GM12878 (cell line): ENCODE measurements at regions not wholly inside any gene's neighbourhood (a gene's known extent, or its start where the extent isn't known, plus 50 kb on each side); places are given as distances from the start of the nearest gene placed in this dataset.

Source experiments
- ATAC-seq: fragments of 200-7000 bp; cut with Tn5 transposase; 3 replicates; pipeline ENCODE4 v1.9.1; 2020; ENCODE audit warnings: mild to moderate bottlenecking, moderate library complexity
- BruUV-seq: library from RNA; stranded (reverse); fragments of 400-500 nt; replicated peaks from 2 replicates; lab custom pipeline; 2021; lab: Mats Ljungman, UMichigan
- CTCF ChIA-PET: fragments of 300-600 bp; sonication (Branson Sonifier 250); formaldehyde crosslinking; extraction: SDS; loops from one replicate; lab custom pipeline; 2021; ENCODE audit warnings: inconsistent platforms; lab: Yijun Ruan, JAX
- POLR2A ChIA-PET: fragments of 350-600 bp; formaldehyde crosslinking; extraction: SDS; loops from one replicate; lab custom pipeline; 2021; ENCODE audit warnings: inconsistent platforms; lab: Charles Lee
- RAD21 ChIA-PET: fragments of 300-600 bp; sonication (Branson Sonifier 250); formaldehyde crosslinking; loops from one replicate; lab custom pipeline; 2023; ENCODE audit warnings: antibody characterized with exemption; ENCODE audit not compliant: unreplicated experiment; lab: Charles Lee
- SMC1A ChIA-PET: fragments of 300-600 bp; sonication (Branson Sonifier 250); formaldehyde crosslinking; loops from one replicate; lab custom pipeline; 2023; ENCODE audit not compliant: unreplicated experiment, uncharacterized antibody; lab: Charles Lee
- DNase-seq: peaks from one replicate; pipeline ENCODE4 v3.0.0-alpha.2; 2011; ENCODE audit warnings: low read depth, low spot score
- FAIRE-seq: peaks from 3 replicates; lab custom pipeline; 2011; peaks lifted over from hg19 to GRCh38; lab: Jason Lieb, UNC
- H2AFZ ChIP-seq: 2 replicates; pipeline ENCODE4 v1.6.0; 2011; ENCODE audit warnings: low read depth, low read length, control low read depth; ENCODE audit not compliant: control insufficient read depth
- H3K27ac ChIP-seq: 2 replicates; pipeline ENCODE4 v1.5.1; 2011; ENCODE audit warnings: control low read depth; ENCODE audit not compliant: control insufficient read depth, insufficient read depth
- H3K27me3 ChIP-seq, 2 experiments: replicated peaks in 1 of 2; 2 replicates each; pipeline versions ENCODE4 v1.6.0 to v1.6.1; 2011; ENCODE audit warnings: low read length in 1 of 2; ENCODE audit not compliant: control insufficient read depth in 2 of 2, insufficient read depth in 2 of 2
- H3K36me3 ChIP-seq, 2 experiments: 2 replicates each; pipeline ENCODE4 v1.5.1; 2011; ENCODE audit warnings: low read length in 1 of 2; ENCODE audit not compliant: control insufficient read depth in 2 of 2, insufficient read depth in 2 of 2
- H3K4me1 ChIP-seq: 2 replicates; pipeline ENCODE4 v1.6.1; 2011; ENCODE audit warnings: mild to moderate bottlenecking, low read length, moderate library complexity, mixed read lengths; ENCODE audit not compliant: control insufficient read depth, insufficient read depth
- H3K4me2 ChIP-seq: 2 replicates; pipeline ENCODE4 v1.6.0; 2011; ENCODE audit warnings: control low read depth; ENCODE audit not compliant: control insufficient read depth, insufficient read depth
- H3K4me3 ChIP-seq: fragments of 200-600 bp; sonication (generic); 2 replicates; pipeline ENCODE4 v1.5.1; 2016
- H3K79me2 ChIP-seq: 2 replicates; pipeline ENCODE4 v1.6.0; 2011; ENCODE audit warnings: low read length; ENCODE audit not compliant: control insufficient read depth, insufficient read depth
- H3K9ac ChIP-seq: 2 replicates; pipeline ENCODE4 v1.8.0; 2011; ENCODE audit warnings: low read length, control low read depth, mixed read lengths; ENCODE audit not compliant: control insufficient read depth, insufficient read depth
- H3K9me3 ChIP-seq: replicated peaks from 3 replicates; pipeline ENCODE4 v1.5.1; 2011; ENCODE audit warnings: mild to moderate bottlenecking, low read length; ENCODE audit not compliant: control insufficient read depth, insufficient read depth
- H4K20me1 ChIP-seq: 2 replicates; pipeline ENCODE4 v1.6.0; 2011; ENCODE audit not compliant: control insufficient read depth, insufficient read depth
- CREB1 ChIP-seq: IDR thresholded peaks from 2 replicates; pipeline ENCODE4 v1.6.1; 2012; ENCODE audit warnings: low read depth, mild to moderate bottlenecking, inconsistent platforms
- EED ChIP-seq: sonication (generic); IDR thresholded peaks from 2 replicates; pipeline ENCODE4 v1.6.1; 2016; ENCODE audit warnings: antibody characterized with exemption, low read depth
- ESRRA ChIP-seq: IDR thresholded peaks from 2 replicates; pipeline ENCODE4 v1.6.1; 2012; ENCODE audit warnings: mild to moderate bottlenecking, low read length, improper control_type of control experiment
- FOXK2 ChIP-seq: fragments of 450-650 bp; IDR thresholded peaks from 2 replicates; pipeline ENCODE4 v1.6.1; 2017; ENCODE audit warnings: mild to moderate bottlenecking, moderate library complexity
- IKZF1 ChIP-seq: fragments of 450-650 bp; conservative IDR thresholded peaks from 2 replicates; pipeline ENCODE4 v1.6.1; 2017; ENCODE audit warnings: antibody characterized with exemption, mild to moderate bottlenecking
- NBN ChIP-seq: fragments of 450-650 bp; IDR thresholded peaks from 2 replicates; pipeline ENCODE4 v1.6.1; 2016
- NFXL1 ChIP-seq: fragments of 450-650 bp; IDR thresholded peaks from 2 replicates; pipeline ENCODE4 v1.6.1; 2017; ENCODE audit warnings: antibody characterized with exemption, mild to moderate bottlenecking, borderline replicate concordance
- NR2F1 ChIP-seq: fragments of 450-650 bp; conservative IDR thresholded peaks from 2 replicates; pipeline ENCODE4 v1.6.1; 2017; ENCODE audit warnings: mild to moderate bottlenecking
- RB1 ChIP-seq: fragments of 450-650 bp; formaldehyde crosslinking; IDR thresholded peaks from 2 replicates; pipeline ENCODE4 v1.6.1; 2017; ENCODE audit warnings: mild to moderate bottlenecking, borderline replicate concordance
- SIX5 ChIP-seq: IDR thresholded peaks from 2 replicates; pipeline ENCODE4 v1.6.1; 2011; ENCODE audit warnings: mild to moderate bottlenecking, low read depth, low read length, moderate library complexity; ENCODE audit not compliant: severe bottlenecking
- SPI1 ChIP-seq: IDR thresholded peaks from 2 replicates; pipeline ENCODE4 v1.6.1; 2011; ENCODE audit warnings: low read depth, mild to moderate bottlenecking, low read length, moderate library complexity, borderline replicate concordance; ENCODE audit not compliant: insufficient read depth
- in situ Hi-C: fragments of 300-500 bp; cut with MboI; formaldehyde crosslinking; loops from 9 replicates; pipeline ENCODE4 v1.14.3; 2018; ENCODE audit warnings: mixed read lengths
- intact Hi-C: fragments of 100-400 bp; cut with micrococcal nuclease; formaldehyde crosslinking; loops from one replicate; pipeline ENCODE4 v1.14.2; 2022; ENCODE audit not compliant: unreplicated experiment
- TF ChIP-seq, protein P1 (sequence below): fragments of 450-650 bp; IDR thresholded peaks from 2 replicates; pipeline ENCODE4 v1.6.1; 2017; ENCODE audit warnings: mild to moderate bottlenecking, moderate library complexity

DNA sequence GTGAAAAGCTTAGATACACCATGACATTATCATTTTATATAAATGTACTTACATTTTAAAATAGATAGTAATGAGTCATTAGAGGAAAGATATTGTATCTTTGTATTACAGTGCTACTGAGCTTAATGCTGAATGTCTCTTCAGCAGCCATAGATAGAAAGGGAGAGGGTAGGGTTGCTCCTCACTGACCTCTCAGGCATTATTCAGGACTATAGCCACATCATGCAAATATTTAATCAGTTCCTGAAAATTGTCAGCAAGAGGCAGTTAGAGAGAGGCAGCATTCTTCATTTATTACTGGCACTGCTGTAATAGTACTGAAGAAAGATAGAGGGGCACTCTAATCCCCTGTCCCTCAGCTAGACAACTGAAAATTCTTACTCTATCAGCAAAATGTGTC is 242.0 kb upstream of the TANK start:
- no TSS peak for BruUV-seq
- H3K36me3 ChIP-seq: no peaks in the 10 kb centered on the region
- H3K9me3 ChIP-seq: no peaks in the 10 kb centered on the region
- no peaks in the 10 kb centered on the region for H3K4me1 ChIP-seq
- ChIA-PET RAD21 (interaction anchor here (0.9 to 1.0 kb wide), 2 partner anchors 76 kb away, joined by 3 read pairs; no protein-coding TSS in a partner anchor), SMC1A (interaction anchor here (0.9 kb wide), 1 partner anchor 594 kb away, joined by 3 read pairs; no protein-coding TSS in a partner anchor), POLR2A (no interaction called here), CTCF (interaction anchor here (0.6 to 3.6 kb wide), 14 partner anchors 10 to 808 kb away, joined by 3 to 12 read pairs (median 3); no protein-coding TSS in a partner anchor)
- no peak for FAIRE-seq
- H3K27me3 ChIP-seq: peaks cover 0 to 4% of the 10 kb centered on the region in 2 experiments; a peak in 1 of 4 replicates
- H3K79me2 ChIP-seq: no peaks in the 10 kb centered on the region
- in situ Hi-C loops: no loop called here
- intact Hi-C loops: no loop called here
- no peak overlapping the region for H3K4me2 ChIP-seq
- no peak for DNase-seq
- H3K9ac ChIP-seq: no peak overlapping the region
- no peaks in the 10 kb centered on the region for H4K20me1 ChIP-seq
- ATAC-seq: no peak
- no peak overlapping the region for H3K27ac ChIP-seq
- H3K4me3 ChIP-seq: no peak overlapping the region
- H2AFZ ChIP-seq: no peak overlapping the region
- TF ChIP-seq SIX5 (no peak), RB1 (no peak), IKZF1 (no peak), NBN (no peak), NFXL1 (no peak), FOXK2 (no peak), ESRRA (no peak), SPI1 (no peak), NR2F1 (no peak), CREB1 (no peak), EED (no peak)
- TF ChIP-seq, protein P1, sequence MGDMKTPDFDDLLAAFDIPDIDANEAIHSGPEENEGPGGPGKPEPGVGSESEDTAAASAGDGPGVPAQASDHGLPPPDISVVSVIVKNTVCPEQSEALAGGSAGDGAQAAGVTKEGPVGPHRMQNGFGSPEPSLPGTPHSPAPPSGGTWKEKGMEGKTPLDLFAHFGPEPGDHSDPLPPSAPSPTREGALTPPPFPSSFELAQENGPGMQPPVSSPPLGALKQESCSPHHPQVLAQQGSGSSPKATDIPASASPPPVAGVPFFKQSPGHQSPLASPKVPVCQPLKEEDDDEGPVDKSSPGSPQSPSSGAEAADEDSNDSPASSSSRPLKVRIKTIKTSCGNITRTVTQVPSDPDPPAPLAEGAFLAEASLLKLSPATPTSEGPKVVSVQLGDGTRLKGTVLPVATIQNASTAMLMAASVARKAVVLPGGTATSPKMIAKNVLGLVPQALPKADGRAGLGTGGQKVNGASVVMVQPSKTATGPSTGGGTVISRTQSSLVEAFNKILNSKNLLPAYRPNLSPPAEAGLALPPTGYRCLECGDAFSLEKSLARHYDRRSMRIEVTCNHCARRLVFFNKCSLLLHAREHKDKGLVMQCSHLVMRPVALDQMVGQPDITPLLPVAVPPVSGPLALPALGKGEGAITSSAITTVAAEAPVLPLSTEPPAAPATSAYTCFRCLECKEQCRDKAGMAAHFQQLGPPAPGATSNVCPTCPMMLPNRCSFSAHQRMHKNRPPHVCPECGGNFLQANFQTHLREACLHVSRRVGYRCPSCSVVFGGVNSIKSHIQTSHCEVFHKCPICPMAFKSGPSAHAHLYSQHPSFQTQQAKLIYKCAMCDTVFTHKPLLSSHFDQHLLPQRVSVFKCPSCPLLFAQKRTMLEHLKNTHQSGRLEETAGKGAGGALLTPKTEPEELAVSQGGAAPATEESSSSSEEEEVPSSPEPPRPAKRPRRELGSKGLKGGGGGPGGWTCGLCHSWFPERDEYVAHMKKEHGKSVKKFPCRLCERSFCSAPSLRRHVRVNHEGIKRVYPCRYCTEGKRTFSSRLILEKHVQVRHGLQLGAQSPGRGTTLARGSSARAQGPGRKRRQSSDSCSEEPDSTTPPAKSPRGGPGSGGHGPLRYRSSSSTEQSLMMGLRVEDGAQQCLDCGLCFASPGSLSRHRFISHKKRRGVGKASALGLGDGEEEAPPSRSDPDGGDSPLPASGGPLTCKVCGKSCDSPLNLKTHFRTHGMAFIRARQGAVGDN: no peak
